ENCODE measurements at regions not wholly inside any gene's neighbourhood (a gene's known extent, or its start where the extent isn't known, plus 50 kb on each side); places are given as distances from the start of the nearest gene placed in this dataset.

DNA sequence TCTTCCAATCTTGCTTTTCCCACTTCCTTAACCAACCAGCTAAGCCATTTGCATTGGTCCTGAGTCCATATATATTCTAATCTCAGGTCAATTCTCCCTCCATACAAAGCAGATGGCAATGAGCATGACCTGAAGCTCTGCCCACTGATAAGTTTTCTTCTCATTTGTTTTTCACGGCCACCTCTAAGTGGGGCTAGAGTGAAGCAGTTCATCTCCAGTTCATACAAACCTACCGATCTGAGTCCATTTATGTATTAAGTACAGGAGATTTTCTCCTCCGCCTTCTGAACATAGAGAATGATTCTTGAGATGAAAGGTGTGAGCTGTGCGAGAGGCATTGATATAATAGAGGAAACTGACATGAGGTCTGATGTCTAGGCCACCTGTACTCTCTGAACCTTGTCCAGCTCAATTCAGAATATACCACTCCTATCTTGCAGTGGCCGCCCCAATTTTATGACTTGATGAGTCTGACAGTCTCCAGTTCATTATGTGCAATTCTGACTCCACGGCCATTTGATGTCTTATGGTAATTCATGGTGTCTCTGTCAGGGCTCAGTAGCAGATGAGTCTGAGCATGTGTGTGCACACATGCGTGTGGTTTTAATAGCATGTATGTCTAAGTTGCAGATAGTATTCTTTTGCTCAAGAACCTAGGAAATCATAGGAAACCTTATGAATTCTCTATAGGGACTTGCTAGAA is 329.8 kb downstream of the PMP22 start:
- H3K36me3 ChIP-seq (ENCODE audit: control insufficient read depth, insufficient read depth, low read length) = no peaks in the 10 kb centered on the region
- no peaks in the 10 kb centered on the region for H3K4me1 ChIP-seq (ENCODE audit: control insufficient read depth, insufficient read depth, low read length, poor library complexity, severe bottlenecking)

DNA sequence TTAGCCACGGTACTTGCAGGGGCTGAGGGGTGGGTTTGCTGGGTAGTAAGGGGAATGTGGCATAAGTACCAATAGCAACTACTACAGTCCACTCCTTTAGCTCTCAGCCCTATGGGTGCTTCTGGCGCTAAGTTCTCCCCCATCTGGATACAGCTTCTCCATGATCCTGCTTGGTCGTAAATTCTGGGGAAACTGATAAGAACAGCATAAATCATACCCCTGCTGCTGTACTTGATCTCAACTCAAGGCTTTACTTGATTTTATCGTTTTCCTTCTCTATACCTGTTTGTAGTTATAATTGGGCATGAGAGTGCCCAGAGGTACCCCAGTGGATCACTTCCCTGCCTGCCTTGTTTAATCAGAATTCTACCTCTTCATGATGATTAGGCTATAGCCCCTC is 331.4 kb downstream of the PMP22 start:
- Histone ChIP-seq H3K27ac (ENCODE audit: low read depth, low read length, severe bottlenecking) (no peak overlapping the region), H3K9me3 (ENCODE audit: control insufficient read depth, low read length) (no peaks in the 10 kb centered on the region), H3K36me3 (ENCODE audit: control insufficient read depth, insufficient read depth, low read length) (no peaks in the 10 kb centered on the region), H3K4me1 (ENCODE audit: control insufficient read depth, insufficient read depth, low read length, poor library complexity, severe bottlenecking) (no peaks in the 10 kb centered on the region), H3K4me3 (ENCODE audit: extremely low read depth, insufficient read depth, low read length, poor library complexity, severe bottlenecking) (no peak overlapping the region)
- 94 to 100% methylated on average over 2 of the region's 4 CpGs for WGBS, 2 experiments (ENCODE audit: insufficient coverage in 2 of 2)

More for the DNA sequence above, 329.8 kb downstream of the PMP22 start:
- WGBS, 2 experiments (ENCODE audit: insufficient coverage in 2 of 2) = 96 to 100% methylated on average over 2 to 4 of the region's 7 CpGs
- no peak overlapping the region for H3K4me3 ChIP-seq (ENCODE audit: extremely low read depth, insufficient read depth, low read length, poor library complexity, severe bottlenecking)
- no peaks in the 10 kb centered on the region for H3K9me3 ChIP-seq (ENCODE audit: control insufficient read depth, low read length)
- H3K27ac ChIP-seq (ENCODE audit: low read depth, low read length, severe bottlenecking) = no peak overlapping the region

DNA sequence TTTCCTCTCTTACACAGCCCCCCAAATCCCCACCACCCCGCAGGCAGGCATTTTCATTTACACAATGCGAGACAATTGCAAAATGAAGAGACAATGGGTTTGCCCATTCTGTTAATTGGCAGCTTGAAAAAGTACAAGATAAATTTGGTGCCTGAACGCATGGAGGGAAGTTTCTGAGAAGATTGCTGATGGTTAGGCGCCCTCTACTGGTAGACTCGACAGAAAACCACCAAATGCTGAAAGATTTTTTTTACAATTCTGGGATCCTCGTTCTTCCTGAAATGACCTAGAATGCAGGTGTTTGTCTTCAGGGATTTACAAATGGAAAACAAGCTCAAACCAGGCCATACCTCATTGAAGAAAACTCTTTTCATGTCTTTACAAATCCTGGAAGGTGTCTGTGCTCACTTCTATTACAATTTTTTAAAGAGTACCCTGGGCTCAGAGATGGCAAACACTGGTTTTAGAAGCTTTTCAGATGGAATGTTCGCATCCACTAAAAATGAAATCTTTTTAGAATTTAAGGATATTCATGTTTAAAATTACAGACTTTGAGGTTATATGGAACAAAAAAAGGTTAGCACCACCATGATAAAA is 338.5 kb downstream of the PMP22 start:
- H3K27ac ChIP-seq (ENCODE audit: low read depth, low read length, severe bottlenecking) = no peak overlapping the region
- H3K4me1 ChIP-seq (ENCODE audit: control insufficient read depth, insufficient read depth, low read length, poor library complexity, severe bottlenecking) = no peaks in the 10 kb centered on the region
- no peak overlapping the region for H3K4me3 ChIP-seq (ENCODE audit: extremely low read depth, insufficient read depth, low read length, poor library complexity, severe bottlenecking)
- no peaks in the 10 kb centered on the region for H3K36me3 ChIP-seq (ENCODE audit: control insufficient read depth, insufficient read depth, low read length)
- H3K9me3 ChIP-seq (ENCODE audit: control insufficient read depth, low read length) = no peaks in the 10 kb centered on the region
- 4 to 18% methylated on average over 4 of the region's 7 CpGs for WGBS, 2 experiments (ENCODE audit: insufficient coverage in 2 of 2)

DNA sequence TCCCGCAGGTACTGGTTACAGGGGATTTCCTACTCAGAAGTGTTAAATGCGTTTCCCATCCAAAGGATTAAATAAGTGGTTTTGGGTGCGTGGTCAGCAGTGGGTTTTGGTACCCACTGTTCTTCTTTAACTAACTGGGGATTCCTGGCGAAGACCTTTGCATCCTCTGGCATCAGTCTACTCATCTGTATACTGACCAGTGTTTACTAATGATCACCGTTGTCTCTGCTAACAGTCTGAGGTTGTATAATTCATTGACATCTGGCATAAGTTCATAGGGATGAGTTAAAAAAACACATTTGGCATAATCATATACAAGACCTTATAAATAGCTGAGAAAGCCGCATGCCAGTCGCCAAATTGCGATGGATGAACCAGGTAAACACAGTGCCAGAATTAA is 339.1 kb downstream of the PMP22 start:
- no peaks in the 10 kb centered on the region for H3K4me1 ChIP-seq (ENCODE audit: control insufficient read depth, insufficient read depth, low read length, poor library complexity, severe bottlenecking)
- no peak overlapping the region for H3K27ac ChIP-seq (ENCODE audit: low read depth, low read length, severe bottlenecking)
- H3K36me3 ChIP-seq (ENCODE audit: control insufficient read depth, insufficient read depth, low read length) = no peaks in the 10 kb centered on the region
- WGBS, 2 experiments (ENCODE audit: insufficient coverage in 2 of 2) = 78 to 100% methylated on average over 1 to 3 of the region's 8 CpGs
- no peaks in the 10 kb centered on the region for H3K9me3 ChIP-seq (ENCODE audit: control insufficient read depth, low read length)
- H3K4me3 ChIP-seq (ENCODE audit: extremely low read depth, insufficient read depth, low read length, poor library complexity, severe bottlenecking) = no peak overlapping the region

DNA sequence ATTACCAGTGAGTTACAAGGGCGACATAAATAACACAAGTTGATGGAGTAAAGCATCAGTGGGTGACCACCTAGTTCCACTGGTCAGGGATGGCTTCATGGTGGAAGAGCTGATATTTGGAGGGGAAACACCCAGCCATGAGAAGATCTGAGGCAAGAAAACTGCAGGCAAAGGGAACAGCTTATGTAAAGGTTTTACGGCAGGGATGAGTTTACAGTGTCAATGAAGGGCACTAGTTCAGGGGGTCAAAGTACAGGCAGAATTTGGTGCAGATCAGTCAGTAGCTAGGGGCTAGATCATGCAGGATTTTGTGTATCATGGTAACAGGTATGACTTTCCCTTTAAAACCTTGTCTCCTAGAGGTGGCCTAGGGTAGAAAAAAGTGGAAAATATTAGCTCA is 339.6 kb downstream of the PMP22 start:
- Histone ChIP-seq H3K9me3 (ENCODE audit: control insufficient read depth, low read length) (no peaks in the 10 kb centered on the region), H3K36me3 (ENCODE audit: control insufficient read depth, insufficient read depth, low read length) (no peaks in the 10 kb centered on the region), H3K4me1 (ENCODE audit: control insufficient read depth, insufficient read depth, low read length, poor library complexity, severe bottlenecking) (no peaks in the 10 kb centered on the region), H3K27ac (ENCODE audit: low read depth, low read length, severe bottlenecking) (no peak overlapping the region), H3K4me3 (ENCODE audit: extremely low read depth, insufficient read depth, low read length, poor library complexity, severe bottlenecking) (no peak overlapping the region)
- WGBS, 2 experiments (ENCODE audit: insufficient coverage in 2 of 2) = 93 to 94% methylated on average over 2 of the region's 2 CpGs

- H3K27ac ChIP-seq (ENCODE audit: low read depth, low read length, severe bottlenecking) = no peak overlapping the region
- no peaks in the 10 kb centered on the region for H3K9me3 ChIP-seq (ENCODE audit: control insufficient read depth, low read length)
- WGBS, 2 experiments (ENCODE audit: insufficient coverage in 2 of 2) = 80 to 95% methylated on average over 1 to 2 of the region's 3 CpGs
- H3K4me1 ChIP-seq (ENCODE audit: control insufficient read depth, insufficient read depth, low read length, poor library complexity, severe bottlenecking) = peaks cover 4% of the 10 kb centered on the region
- no peaks in the 10 kb centered on the region for H3K36me3 ChIP-seq (ENCODE audit: control insufficient read depth, insufficient read depth, low read length)
- H3K4me3 ChIP-seq (ENCODE audit: extremely low read depth, insufficient read depth, low read length, poor library complexity, severe bottlenecking) = no peak overlapping the region
These were observed 341.1 kb downstream of the PMP22 start for GRCh38 chr17:14923981-14924380.

GRCh38 chr17:14922411-14922810 is 342.7 kb downstream of the PMP22 start:
- no peak overlapping the region for H3K4me3 ChIP-seq (ENCODE audit: extremely low read depth, insufficient read depth, low read length, poor library complexity, severe bottlenecking)
- WGBS, 2 experiments (ENCODE audit: insufficient coverage in 2 of 2) = 89 to 92% methylated on average over 2 of the region's 2 CpGs

GRCh38 chr17:14921936-14922335 is 343.2 kb downstream of the PMP22 start:
- no peak overlapping the region for H3K27ac ChIP-seq (ENCODE audit: low read depth, low read length, severe bottlenecking)
- no peak overlapping the region for H3K4me3 ChIP-seq (ENCODE audit: extremely low read depth, insufficient read depth, low read length, poor library complexity, severe bottlenecking)
- H3K9me3 ChIP-seq (ENCODE audit: control insufficient read depth, low read length) = no peaks in the 10 kb centered on the region
- H3K36me3 ChIP-seq (ENCODE audit: control insufficient read depth, insufficient read depth, low read length) = no peaks in the 10 kb centered on the region
- WGBS, 2 experiments (ENCODE audit: insufficient coverage in 2 of 2) = no CpG with 5 or more reads among the region's 3 CpGs
- H3K4me1 ChIP-seq (ENCODE audit: control insufficient read depth, insufficient read depth, low read length, poor library complexity, severe bottlenecking) = peaks cover 10% of the 10 kb centered on the region

More at GRCh38 chr17:14922411-14922810, 342.7 kb downstream of the PMP22 start:
- no peaks in the 10 kb centered on the region for H3K36me3 ChIP-seq (ENCODE audit: control insufficient read depth, insufficient read depth, low read length)
- no peaks in the 10 kb centered on the region for H3K9me3 ChIP-seq (ENCODE audit: control insufficient read depth, low read length)
- H3K27ac ChIP-seq (ENCODE audit: low read depth, low read length, severe bottlenecking) = no peak overlapping the region
- peaks cover 10% of the 10 kb centered on the region for H3K4me1 ChIP-seq (ENCODE audit: control insufficient read depth, insufficient read depth, low read length, poor library complexity, severe bottlenecking)

- H3K9me3 ChIP-seq (ENCODE audit: control insufficient read depth, low read length) = no peaks in the 10 kb centered on the region
- 71 to 75% methylated on average over 4 to 5 of the region's 5 CpGs for WGBS, 2 experiments (ENCODE audit: insufficient coverage in 2 of 2)
- peaks cover 10% of the 10 kb centered on the region for H3K4me1 ChIP-seq (ENCODE audit: control insufficient read depth, insufficient read depth, low read length, poor library complexity, severe bottlenecking)
These were observed 345.4 kb downstream of the PMP22 start for GRCh38 chr17:14919631-14920213.

DNA sequence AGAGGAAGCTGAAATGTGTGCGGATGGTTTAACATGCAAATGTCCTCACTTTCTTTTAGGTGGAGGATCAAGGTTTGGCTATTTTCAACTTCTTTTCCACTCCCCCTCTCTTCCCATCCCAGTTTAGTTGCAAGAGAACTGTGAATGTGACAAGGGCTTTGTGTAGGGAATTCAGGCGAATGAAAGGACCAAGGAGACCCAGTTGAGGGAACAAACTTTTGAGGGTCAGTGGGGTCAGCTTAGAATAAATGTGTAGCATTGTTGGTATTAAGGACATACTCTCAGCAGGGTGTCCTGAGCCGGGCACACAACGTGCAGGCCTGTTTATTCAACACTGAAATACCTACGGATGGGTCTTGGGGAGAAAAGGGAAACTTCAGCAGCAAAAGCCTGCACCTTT is 346.0 kb downstream of the PMP22 start:
- peaks cover 10% of the 10 kb centered on the region for H3K4me1 ChIP-seq (ENCODE audit: control insufficient read depth, insufficient read depth, low read length, poor library complexity, severe bottlenecking)
- no peak overlapping the region for H3K4me3 ChIP-seq (ENCODE audit: extremely low read depth, insufficient read depth, low read length, poor library complexity, severe bottlenecking)
- WGBS, 2 experiments (ENCODE audit: insufficient coverage in 2 of 2) = 7 to 16% methylated on average over 3 to 5 of the region's 5 CpGs
- peak overlapping the region; percentile 46 for H3K27ac ChIP-seq (ENCODE audit: low read depth, low read length, severe bottlenecking)
- no peaks in the 10 kb centered on the region for H3K36me3 ChIP-seq (ENCODE audit: control insufficient read depth, insufficient read depth, low read length)
- H3K9me3 ChIP-seq (ENCODE audit: control insufficient read depth, low read length) = no peaks in the 10 kb centered on the region

More at GRCh38 chr17:14919631-14920213, 345.4 kb downstream of the PMP22 start:
- Histone ChIP-seq H3K4me3 (ENCODE audit: extremely low read depth, insufficient read depth, low read length, poor library complexity, severe bottlenecking) (no peak overlapping the region), H3K27ac (ENCODE audit: low read depth, low read length, severe bottlenecking) (peak overlapping the region; percentile 46), H3K36me3 (ENCODE audit: control insufficient read depth, insufficient read depth, low read length) (no peaks in the 10 kb centered on the region)

DNA sequence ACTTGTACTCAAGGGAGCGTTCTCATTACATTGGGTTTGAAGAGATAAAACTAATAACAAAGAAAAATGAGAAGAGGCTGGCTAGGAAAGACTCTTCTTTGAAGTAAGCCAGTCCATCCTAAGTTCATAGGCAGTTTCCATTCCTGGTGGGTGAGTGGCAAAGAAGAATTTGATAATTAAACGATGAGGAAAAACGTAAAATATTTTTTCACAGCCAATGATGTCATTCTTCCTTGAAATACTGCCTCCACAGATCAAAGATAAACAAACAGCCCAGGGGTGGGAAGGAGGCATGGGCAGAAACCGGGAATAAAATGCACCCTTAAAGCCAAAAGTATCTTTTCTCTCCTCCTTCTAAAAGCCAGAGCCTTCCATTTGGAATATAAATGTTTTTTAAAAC is 346.6 kb downstream of the PMP22 start:
- no CpG with 5 or more reads among the region's 4 CpGs for WGBS, 2 experiments (ENCODE audit: insufficient coverage in 2 of 2)
- H3K9me3 ChIP-seq (ENCODE audit: control insufficient read depth, low read length) = no peaks in the 10 kb centered on the region

More for the DNA sequence above, 346.6 kb downstream of the PMP22 start:
- Histone ChIP-seq H3K36me3 (ENCODE audit: control insufficient read depth, insufficient read depth, low read length) (no peaks in the 10 kb centered on the region), H3K4me1 (ENCODE audit: control insufficient read depth, insufficient read depth, low read length, poor library complexity, severe bottlenecking) (peaks cover 10% of the 10 kb centered on the region), H3K27ac (ENCODE audit: low read depth, low read length, severe bottlenecking) (peak overlapping the region; percentile 46), H3K4me3 (ENCODE audit: extremely low read depth, insufficient read depth, low read length, poor library complexity, severe bottlenecking) (no peak overlapping the region)

Measured in mesodermal cell (in vitro differentiated cells).